WERI-Rb-1 (cell line): ENCODE measurements at regions not wholly inside any gene's neighbourhood (a gene's known extent, or its start where the extent isn't known, plus 50 kb on each side); places are given as distances from the start of the nearest gene placed in this dataset.

Experiments
- DNase-seq: peaks from one replicate; pipeline ENCODE4 v3.0.0-alpha.2; 2020
- H3K27ac ChIP-seq: fragments of 250-450 bp; sonication (Bioruptor Pico); 2 replicates; pipeline ENCODE4 v1.5.1; 2020; ENCODE audit warnings: mild to moderate bottlenecking, moderate library complexity
- H3K27me3 ChIP-seq: fragments of 250-450 bp; sonication (Bioruptor Pico); 2 replicates; pipeline ENCODE4 v1.5.1; 2021; ENCODE audit warnings: mild to moderate bottlenecking, low read depth, moderate library complexity; ENCODE audit not compliant: insufficient read depth, severe bottlenecking
- H3K36me3 ChIP-seq: fragments of 250-450 bp; sonication (Bioruptor Pico); 2 replicates; pipeline ENCODE4 v1.5.1; 2020; ENCODE audit warnings: mild to moderate bottlenecking, moderate library complexity
- H3K4me3 ChIP-seq: 2 replicates; pipeline ENCODE4 v1.5.1; 2011; ENCODE audit warnings: low read depth, mild to moderate bottlenecking, control low read depth, low read length
- H3K9me3 ChIP-seq: fragments of 250-450 bp; sonication (Bioruptor Pico); 2 replicates; pipeline ENCODE4 v1.5.1; 2021; ENCODE audit warnings: mild to moderate bottlenecking, moderate library complexity; ENCODE audit not compliant: severe bottlenecking
- TF ChIP-seq, protein P1 (sequence below): IDR thresholded peaks from 2 replicates; pipeline ENCODE4 v1.5.1; 2011; ENCODE audit warnings: low read depth, mild to moderate bottlenecking, control low read depth, inconsistent platforms, low read length

DNA sequence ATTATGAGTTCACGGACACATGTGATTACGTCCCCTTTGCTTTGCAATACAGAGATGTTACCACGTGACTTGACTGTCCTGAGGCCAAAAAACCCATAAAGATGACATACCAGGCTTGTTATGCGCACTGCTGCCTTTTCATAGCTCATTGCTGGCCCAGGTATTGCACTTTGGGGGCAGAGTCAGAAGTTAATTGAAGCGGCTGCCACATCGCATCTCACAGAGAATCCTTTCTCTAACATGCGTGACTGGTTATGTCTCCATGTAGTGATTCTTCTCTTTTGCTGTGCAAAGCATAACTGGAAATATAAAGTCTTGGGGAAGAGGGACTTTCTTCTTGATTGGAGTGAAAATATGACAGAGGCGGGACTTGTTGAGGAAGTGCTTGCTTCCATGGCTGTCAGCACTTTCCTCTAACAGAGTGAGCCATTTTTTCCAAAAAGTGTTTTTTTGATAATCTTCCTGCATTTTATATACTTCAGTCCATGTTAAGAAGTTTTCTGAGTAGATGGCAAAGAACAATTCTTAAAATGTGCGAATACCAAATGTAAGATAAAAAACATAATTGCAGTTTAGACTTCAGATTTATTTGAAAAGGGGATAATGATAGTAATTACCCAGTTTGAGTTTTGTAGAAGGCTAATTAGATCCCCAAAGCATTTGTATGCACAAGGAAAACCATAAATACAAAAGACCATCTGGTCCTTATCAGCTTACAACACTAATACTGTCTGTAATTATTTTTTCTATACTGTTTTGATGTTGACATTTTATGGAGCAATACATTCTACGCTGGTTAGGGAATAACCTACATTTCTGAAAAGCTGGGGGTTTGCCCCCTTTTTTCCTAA lies 324.6 kb upstream of the MTNR1B start:
- DNase-seq = no peak
- Histone ChIP-seq H3K9me3 (no peaks in the 10 kb centered on the region), H3K36me3 (no peaks in the 10 kb centered on the region), H3K4me3 (no peak overlapping the region), H3K27me3 (no peaks in the 10 kb centered on the region), H3K27ac (no peak overlapping the region)
- TF ChIP-seq, protein P1, sequence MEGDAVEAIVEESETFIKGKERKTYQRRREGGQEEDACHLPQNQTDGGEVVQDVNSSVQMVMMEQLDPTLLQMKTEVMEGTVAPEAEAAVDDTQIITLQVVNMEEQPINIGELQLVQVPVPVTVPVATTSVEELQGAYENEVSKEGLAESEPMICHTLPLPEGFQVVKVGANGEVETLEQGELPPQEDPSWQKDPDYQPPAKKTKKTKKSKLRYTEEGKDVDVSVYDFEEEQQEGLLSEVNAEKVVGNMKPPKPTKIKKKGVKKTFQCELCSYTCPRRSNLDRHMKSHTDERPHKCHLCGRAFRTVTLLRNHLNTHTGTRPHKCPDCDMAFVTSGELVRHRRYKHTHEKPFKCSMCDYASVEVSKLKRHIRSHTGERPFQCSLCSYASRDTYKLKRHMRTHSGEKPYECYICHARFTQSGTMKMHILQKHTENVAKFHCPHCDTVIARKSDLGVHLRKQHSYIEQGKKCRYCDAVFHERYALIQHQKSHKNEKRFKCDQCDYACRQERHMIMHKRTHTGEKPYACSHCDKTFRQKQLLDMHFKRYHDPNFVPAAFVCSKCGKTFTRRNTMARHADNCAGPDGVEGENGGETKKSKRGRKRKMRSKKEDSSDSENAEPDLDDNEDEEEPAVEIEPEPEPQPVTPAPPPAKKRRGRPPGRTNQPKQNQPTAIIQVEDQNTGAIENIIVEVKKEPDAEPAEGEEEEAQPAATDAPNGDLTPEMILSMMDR = no peak

DNA sequence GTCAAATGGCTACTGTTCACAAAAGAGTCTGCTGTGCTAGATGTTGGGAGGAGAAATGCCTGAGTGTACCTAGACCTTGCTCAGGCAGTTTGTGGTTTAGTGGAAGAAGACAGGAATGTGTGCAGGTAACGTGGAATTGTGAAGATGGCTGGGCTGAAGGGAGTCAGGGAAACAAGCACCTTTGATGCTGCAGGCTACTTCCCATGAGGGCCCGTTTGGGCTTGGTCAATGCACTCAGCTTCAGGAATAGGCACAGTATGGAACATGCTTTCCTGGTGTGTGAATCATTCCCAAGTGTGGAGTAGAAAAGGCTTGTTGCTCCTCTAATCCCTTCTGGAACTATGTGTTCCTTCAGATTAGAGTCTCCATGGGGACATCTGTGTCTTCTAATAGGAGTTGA lies 318.3 kb upstream of the MTNR1B start:
- Histone ChIP-seq H3K27me3 (no peaks in the 10 kb centered on the region), H3K27ac (no peak overlapping the region), H3K9me3 (no peaks in the 10 kb centered on the region), H3K4me3 (no peak overlapping the region), H3K36me3 (no peaks in the 10 kb centered on the region)
- DNase-seq = no peak
- TF ChIP-seq, protein P1 = no peak

DNA sequence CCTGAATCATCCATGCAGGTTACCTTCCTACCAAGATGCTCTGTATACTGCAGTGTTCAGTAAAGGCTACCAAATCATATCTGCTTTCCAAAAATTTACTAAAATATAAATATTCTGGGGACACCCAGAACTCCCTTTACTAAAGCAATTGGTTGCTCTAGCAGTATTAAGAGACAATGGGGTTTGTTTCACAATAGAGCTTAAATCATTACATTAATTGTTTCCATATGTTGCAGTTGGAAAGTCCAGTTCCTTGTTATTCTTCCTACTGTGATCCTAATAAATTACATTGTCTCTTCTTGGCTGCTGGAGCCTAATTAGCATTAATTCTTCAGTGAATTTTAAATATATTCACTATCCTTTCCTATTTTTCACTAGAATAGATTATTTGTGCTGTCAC lies 316.0 kb upstream of the MTNR1B start:
- TF ChIP-seq, protein P1 = no peak
- Histone ChIP-seq H3K9me3 (no peaks in the 10 kb centered on the region), H3K27me3 (no peaks in the 10 kb centered on the region)

DNA sequence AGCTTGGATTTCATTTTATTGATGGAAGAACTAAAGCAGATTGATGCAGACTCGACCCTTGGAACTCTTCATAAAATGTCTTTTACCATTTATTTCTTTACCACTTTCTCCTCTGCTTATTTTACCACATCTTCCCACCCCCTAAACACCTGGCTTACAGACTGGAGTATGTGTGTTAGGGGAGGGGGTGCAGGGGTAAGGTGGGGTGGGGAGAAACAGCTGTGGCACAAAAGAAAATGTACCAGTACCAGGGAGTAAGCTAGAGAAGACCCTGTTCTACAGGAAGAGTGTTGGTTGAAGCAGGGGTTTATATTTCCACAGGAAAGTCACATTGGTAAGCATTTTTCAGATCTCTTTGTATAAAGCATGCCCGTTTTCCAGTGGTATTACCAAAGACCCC lies 312.7 kb upstream of the MTNR1B start:
- Histone ChIP-seq H3K27me3 (no peaks in the 10 kb centered on the region), H3K4me3 (no peak overlapping the region)

More for the DNA sequence above, 316.0 kb upstream of the MTNR1B start:
- no peak for DNase-seq
- no peak overlapping the region for H3K4me3 ChIP-seq
- no peaks in the 10 kb centered on the region for H3K36me3 ChIP-seq
- no peak overlapping the region for H3K27ac ChIP-seq

DNA sequence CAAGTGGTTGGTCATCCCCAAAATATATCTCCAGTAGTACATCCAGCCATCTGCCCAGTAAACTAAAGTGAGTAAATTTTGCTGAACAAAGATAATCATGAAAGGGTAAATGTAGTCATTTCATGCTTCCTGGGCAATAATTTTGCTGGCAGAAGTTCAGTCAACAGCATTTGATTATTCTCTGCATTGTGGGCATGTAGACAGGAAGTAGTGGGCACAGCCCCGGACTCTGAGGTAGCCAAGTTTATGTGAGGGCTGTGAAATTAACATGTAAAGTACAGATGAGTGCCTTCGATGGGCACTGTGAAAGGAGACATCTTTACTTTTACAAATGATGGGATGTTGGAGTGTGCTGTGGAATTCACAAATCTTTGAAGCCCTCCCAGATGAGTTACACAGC lies 312.2 kb upstream of the MTNR1B start:
- DNase-seq = no peak
- H3K27ac ChIP-seq = no peak overlapping the region
- no peak overlapping the region for H3K4me3 ChIP-seq
- H3K36me3 ChIP-seq = no peaks in the 10 kb centered on the region
- no peaks in the 10 kb centered on the region for H3K27me3 ChIP-seq
- TF ChIP-seq, protein P1 = no peak
- H3K9me3 ChIP-seq = no peaks in the 10 kb centered on the region

More for the DNA sequence above, 312.7 kb upstream of the MTNR1B start:
- Histone ChIP-seq H3K27ac (no peak overlapping the region), H3K9me3 (no peaks in the 10 kb centered on the region), H3K36me3 (no peaks in the 10 kb centered on the region)
- DNase-seq = no peak
- TF ChIP-seq, protein P1 = no peak
